HL-60 (cell line): ENCODE measurements at regions not wholly inside any gene's neighbourhood (a gene's known extent, or its start where the extent isn't known, plus 50 kb on each side); places are given as distances from the start of the nearest gene placed in this dataset.

ENCODE experiments used
- GABPA ChIP-seq: IDR thresholded peaks from 2 replicates; pipeline ENCODE4 v1.6.1; 2012; ENCODE audit warnings: low read depth
- TF ChIP-seq, protein P1 (sequence below): IDR thresholded peaks from one replicate; pipeline ENCODE4 v1.5.1; 2011; ENCODE audit warnings: low read length, control low read depth, inconsistent platforms; ENCODE audit not compliant: insufficient read depth
- TF ChIP-seq, protein P2 (sequence below): IDR thresholded peaks from 2 replicates; pipeline ENCODE4 v1.6.1; 2012; ENCODE audit warnings: low read depth; ENCODE audit not compliant: insufficient replicate concordance

DNA sequence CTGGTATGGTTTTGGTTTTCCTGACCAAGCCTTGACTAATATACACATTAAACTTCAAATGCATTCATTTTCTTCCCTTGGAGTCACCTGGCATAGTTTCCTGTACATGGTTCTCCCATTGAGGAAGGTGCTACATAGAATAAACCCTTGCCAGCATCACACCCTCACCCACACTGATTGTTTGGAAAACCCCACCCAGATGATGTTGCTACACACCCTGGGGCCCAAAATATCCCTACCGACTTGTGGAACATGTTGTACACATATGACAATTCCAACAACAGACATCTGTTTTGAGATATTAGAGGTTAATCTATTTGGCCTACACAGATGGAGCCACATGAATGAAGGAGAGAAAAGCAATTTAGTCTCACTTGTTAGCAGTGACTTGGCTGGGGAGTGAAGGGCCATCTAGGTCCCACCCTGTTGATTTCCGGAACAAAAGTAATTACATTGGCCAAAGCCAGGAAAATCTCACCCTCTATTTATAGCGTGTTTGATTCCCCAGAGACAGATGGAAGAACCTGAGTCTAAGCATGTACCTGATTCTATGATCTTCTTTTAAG lies 606.0 kb upstream of the BTBD3 start:
- TF ChIP-seq, protein P1, sequence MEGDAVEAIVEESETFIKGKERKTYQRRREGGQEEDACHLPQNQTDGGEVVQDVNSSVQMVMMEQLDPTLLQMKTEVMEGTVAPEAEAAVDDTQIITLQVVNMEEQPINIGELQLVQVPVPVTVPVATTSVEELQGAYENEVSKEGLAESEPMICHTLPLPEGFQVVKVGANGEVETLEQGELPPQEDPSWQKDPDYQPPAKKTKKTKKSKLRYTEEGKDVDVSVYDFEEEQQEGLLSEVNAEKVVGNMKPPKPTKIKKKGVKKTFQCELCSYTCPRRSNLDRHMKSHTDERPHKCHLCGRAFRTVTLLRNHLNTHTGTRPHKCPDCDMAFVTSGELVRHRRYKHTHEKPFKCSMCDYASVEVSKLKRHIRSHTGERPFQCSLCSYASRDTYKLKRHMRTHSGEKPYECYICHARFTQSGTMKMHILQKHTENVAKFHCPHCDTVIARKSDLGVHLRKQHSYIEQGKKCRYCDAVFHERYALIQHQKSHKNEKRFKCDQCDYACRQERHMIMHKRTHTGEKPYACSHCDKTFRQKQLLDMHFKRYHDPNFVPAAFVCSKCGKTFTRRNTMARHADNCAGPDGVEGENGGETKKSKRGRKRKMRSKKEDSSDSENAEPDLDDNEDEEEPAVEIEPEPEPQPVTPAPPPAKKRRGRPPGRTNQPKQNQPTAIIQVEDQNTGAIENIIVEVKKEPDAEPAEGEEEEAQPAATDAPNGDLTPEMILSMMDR, result no peak
- TF ChIP-seq, protein P2, sequence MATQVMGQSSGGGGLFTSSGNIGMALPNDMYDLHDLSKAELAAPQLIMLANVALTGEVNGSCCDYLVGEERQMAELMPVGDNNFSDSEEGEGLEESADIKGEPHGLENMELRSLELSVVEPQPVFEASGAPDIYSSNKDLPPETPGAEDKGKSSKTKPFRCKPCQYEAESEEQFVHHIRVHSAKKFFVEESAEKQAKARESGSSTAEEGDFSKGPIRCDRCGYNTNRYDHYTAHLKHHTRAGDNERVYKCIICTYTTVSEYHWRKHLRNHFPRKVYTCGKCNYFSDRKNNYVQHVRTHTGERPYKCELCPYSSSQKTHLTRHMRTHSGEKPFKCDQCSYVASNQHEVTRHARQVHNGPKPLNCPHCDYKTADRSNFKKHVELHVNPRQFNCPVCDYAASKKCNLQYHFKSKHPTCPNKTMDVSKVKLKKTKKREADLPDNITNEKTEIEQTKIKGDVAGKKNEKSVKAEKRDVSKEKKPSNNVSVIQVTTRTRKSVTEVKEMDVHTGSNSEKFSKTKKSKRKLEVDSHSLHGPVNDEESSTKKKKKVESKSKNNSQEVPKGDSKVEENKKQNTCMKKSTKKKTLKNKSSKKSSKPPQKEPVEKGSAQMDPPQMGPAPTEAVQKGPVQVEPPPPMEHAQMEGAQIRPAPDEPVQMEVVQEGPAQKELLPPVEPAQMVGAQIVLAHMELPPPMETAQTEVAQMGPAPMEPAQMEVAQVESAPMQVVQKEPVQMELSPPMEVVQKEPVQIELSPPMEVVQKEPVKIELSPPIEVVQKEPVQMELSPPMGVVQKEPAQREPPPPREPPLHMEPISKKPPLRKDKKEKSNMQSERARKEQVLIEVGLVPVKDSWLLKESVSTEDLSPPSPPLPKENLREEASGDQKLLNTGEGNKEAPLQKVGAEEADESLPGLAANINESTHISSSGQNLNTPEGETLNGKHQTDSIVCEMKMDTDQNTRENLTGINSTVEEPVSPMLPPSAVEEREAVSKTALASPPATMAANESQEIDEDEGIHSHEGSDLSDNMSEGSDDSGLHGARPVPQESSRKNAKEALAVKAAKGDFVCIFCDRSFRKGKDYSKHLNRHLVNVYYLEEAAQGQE, result no peak
- no peak for TF ChIP-seq GABPA
